ENCODE measurements at regions not wholly inside any gene's neighbourhood (a gene's known extent, or its start where the extent isn't known, plus 50 kb on each side); places are given as distances from the start of the nearest gene placed in this dataset.

DNA sequence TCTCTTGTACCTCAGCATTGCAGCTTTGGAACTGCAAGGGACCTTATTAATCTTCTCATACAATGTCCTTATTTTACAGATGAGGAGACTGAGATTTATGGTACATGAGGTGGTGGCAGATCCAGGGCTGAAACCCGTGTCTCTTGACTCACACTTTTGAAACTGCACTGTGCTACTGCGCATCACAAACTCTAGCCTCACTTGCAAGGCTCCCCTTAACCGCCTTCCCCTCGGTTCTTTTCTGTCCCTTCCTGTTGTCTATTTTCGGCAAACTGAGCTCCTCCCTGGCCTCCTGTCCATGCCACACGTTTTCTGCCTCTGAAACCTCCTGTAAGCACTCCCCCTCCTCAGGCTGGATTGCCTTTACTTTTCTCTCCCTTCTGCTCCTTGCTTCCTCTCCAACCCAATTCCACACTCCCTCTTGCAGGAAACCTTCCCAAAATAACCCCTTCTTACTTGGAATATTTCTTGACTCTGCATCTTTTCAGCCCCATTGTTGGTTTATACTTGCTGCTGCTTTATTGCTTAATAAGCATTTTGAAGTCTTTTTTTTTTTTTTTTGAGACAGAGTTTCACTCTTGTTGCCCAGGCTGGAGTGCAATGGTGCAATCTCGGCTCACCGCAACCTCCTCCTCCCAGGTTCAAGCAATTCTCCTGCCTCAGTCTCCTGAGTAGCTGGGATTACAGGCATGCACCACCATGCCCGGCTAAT is 72.4 kb upstream of the CISTR start:
- TF ChIP-seq, protein P1, sequence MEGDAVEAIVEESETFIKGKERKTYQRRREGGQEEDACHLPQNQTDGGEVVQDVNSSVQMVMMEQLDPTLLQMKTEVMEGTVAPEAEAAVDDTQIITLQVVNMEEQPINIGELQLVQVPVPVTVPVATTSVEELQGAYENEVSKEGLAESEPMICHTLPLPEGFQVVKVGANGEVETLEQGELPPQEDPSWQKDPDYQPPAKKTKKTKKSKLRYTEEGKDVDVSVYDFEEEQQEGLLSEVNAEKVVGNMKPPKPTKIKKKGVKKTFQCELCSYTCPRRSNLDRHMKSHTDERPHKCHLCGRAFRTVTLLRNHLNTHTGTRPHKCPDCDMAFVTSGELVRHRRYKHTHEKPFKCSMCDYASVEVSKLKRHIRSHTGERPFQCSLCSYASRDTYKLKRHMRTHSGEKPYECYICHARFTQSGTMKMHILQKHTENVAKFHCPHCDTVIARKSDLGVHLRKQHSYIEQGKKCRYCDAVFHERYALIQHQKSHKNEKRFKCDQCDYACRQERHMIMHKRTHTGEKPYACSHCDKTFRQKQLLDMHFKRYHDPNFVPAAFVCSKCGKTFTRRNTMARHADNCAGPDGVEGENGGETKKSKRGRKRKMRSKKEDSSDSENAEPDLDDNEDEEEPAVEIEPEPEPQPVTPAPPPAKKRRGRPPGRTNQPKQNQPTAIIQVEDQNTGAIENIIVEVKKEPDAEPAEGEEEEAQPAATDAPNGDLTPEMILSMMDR (IDR thresholded peaks at IDR 0.05): no peak
- TF ChIP-seq POLR2A (IDR thresholded peaks at IDR 0.05): no peak

Measured in right lobe of liver (tissue), 4 donors.